GM19025 (cell line): ENCODE measurements at regions not wholly inside any gene's neighbourhood (a gene's known extent, or its start where the extent isn't known, plus 50 kb on each side); places are given as distances from the start of the nearest gene placed in this dataset.
"Not testable (repeated sequence)": the region's sequence is repeated elsewhere in the genome, so short reads cannot be mapped to it uniquely, and the experiment has no call there.

Source experiments
- ATAC-seq: cut with Tn5 transposase; IDR thresholded peaks from one replicate; pipeline ENCODE4 v1.9.1; 2021; ENCODE audit warnings: mild to moderate bottlenecking, low read depth, moderate library complexity; ENCODE audit not compliant: unreplicated experiment

- no peak for ATAC-seq
Observed at GRCh38 chr6:80454661-80455365, 348.3 kb downstream of the BCKDHB start.

GRCh38 chr6:80454197-80454596 is 347.7 kb downstream of the BCKDHB start:
- no peak for ATAC-seq

GRCh38 chr6:80449726-80450125 is 343.3 kb downstream of the BCKDHB start:
- ATAC-seq, result no peak

- ATAC-seq, result no peak
Observed at GRCh38 chr6:80446454-80447045, 340.1 kb downstream of the BCKDHB start.

GRCh38 chr6:80445751-80446150 is 339.3 kb downstream of the BCKDHB start:
- no peak for ATAC-seq

GRCh38 chr6:80442366-80442765 is 335.9 kb downstream of the BCKDHB start:
- ATAC-seq, result no peak

- no peak for ATAC-seq
Observed at GRCh38 chr6:80441131-80441530, 334.7 kb downstream of the BCKDHB start.

- ATAC-seq, result no peak
Observed at GRCh38 chr6:80440496-80441115, 334.1 kb downstream of the BCKDHB start.

- ATAC-seq, result no peak
Observed at GRCh38 chr6:80439721-80440470, 333.4 kb downstream of the BCKDHB start.

- no peak for ATAC-seq
Observed at GRCh38 chr6:80438772-80439171, 332.3 kb downstream of the BCKDHB start.

- ATAC-seq, result no peak
Observed at GRCh38 chr6:80437801-80438200, 331.3 kb downstream of the BCKDHB start.

- no peak for ATAC-seq
Observed at GRCh38 chr6:80437221-80437620, 330.8 kb downstream of the BCKDHB start.

- no peak for ATAC-seq
Observed at GRCh38 chr6:80436663-80437062, 330.2 kb downstream of the BCKDHB start.

- ATAC-seq, result no peak
Observed at GRCh38 chr6:80435457-80435856, 329.0 kb downstream of the BCKDHB start.

- ATAC-seq, result no peak
Observed at GRCh38 chr6:80434691-80435350, 328.4 kb downstream of the BCKDHB start.

GRCh38 chr6:80433673-80434025 is 327.2 kb downstream of the BCKDHB start:
- no peak for ATAC-seq

- no peak for ATAC-seq
Observed at GRCh38 chr6:80433010-80433672, 326.7 kb downstream of the BCKDHB start.

GRCh38 chr6:80425089-80425823 is 318.8 kb downstream of the BCKDHB start:
- no peak for ATAC-seq

- no peak for ATAC-seq
Observed at GRCh38 chr6:80411486-80411885, 305.0 kb downstream of the BCKDHB start.

GRCh38 chr6:80407976-80408375 is 301.5 kb downstream of the BCKDHB start:
- ATAC-seq, result not testable (repeated sequence)
